Colonic mucosa (tissue), 4 donors: ENCODE measurements at regions not wholly inside any gene's neighbourhood (a gene's known extent, or its start where the extent isn't known, plus 50 kb on each side); places are given as distances from the start of the nearest gene placed in this dataset.

Experiments used
- DNase-seq: peaks from one replicate; pipeline ENCODE4 v3.0.0-alpha.2; 2020
- H3K27ac ChIP-seq: fragments of 200-600 bp; one replicate; pipeline ENCODE4 v1.8.0; 2021
- H3K27me3 ChIP-seq: fragments of 200-600 bp; one replicate; pipeline ENCODE4 v1.8.0; 2021
- H3K36me3 ChIP-seq: fragments of 200-600 bp; one replicate; pipeline ENCODE4 v1.8.0; 2021
- H3K4me1 ChIP-seq: fragments of 200-600 bp; one replicate; pipeline ENCODE4 v1.8.0; 2021; ENCODE audit warnings: mild to moderate bottlenecking
- H3K4me3 ChIP-seq: fragments of 200-600 bp; one replicate; pipeline ENCODE4 v1.8.0; 2021
- H3K9ac ChIP-seq, 2 donors: one replicate each; pipeline ENCODE4 v1.7.0; 2013; ENCODE audit warnings: control low read depth in 2 of 2, low read depth in 2 of 2, low read length in 2 of 2
- H3K9me3 ChIP-seq: fragments of 200-600 bp; one replicate; pipeline ENCODE4 v1.8.0; 2021
- intact Hi-C: fragments of 100-400 bp; cut with DNase I; formaldehyde crosslinking; loops from one replicate; pipeline ENCODE4 v1.14.1; 2022
- TF ChIP-seq, protein P1 (sequence below): fragments of 200-600 bp; IDR thresholded peaks from one replicate; pipeline ENCODE4 v1.8.0; 2022; ENCODE audit warnings: antibody characterized with exemption, mild to moderate bottlenecking
- donor health status: healthy.
- donor health status: DM: no; HTN: no; CAD: no.
- donor health status: DM: no; HTN: no; CAD: no.

DNA sequence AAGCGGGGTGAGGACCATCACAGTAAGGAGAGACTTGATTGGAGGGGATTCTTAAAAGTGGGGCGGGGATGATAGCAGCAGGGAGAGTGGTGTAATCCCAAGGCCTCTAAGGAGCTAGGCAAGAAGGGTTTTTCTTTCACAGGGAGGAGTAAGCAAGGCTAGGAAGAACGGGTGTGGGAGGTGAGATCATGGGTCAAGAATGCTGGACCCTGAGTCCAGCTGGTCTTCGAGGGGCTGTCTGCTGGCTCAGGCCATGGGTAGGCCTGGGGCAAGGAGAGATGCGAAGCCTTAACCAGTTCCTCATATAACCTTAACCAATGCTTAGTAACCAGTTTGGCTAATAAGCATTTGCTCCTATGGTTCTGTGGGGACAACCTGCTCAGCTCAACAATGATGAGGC is 599.1 kb downstream of the NPHP4 start:
- Histone ChIP-seq H3K9ac (no peak overlapping the region), H3K4me1 (no peaks in the 10 kb centered on the region), H3K27ac (no peak overlapping the region), H3K36me3 (no peaks in the 10 kb centered on the region), H3K9me3 (no peaks in the 10 kb centered on the region), H3K27me3 (no peaks in the 10 kb centered on the region), H3K4me3 (no peak overlapping the region)
- no peak for DNase-seq
- intact Hi-C loops: no loop called here
- TF ChIP-seq, protein P1, sequence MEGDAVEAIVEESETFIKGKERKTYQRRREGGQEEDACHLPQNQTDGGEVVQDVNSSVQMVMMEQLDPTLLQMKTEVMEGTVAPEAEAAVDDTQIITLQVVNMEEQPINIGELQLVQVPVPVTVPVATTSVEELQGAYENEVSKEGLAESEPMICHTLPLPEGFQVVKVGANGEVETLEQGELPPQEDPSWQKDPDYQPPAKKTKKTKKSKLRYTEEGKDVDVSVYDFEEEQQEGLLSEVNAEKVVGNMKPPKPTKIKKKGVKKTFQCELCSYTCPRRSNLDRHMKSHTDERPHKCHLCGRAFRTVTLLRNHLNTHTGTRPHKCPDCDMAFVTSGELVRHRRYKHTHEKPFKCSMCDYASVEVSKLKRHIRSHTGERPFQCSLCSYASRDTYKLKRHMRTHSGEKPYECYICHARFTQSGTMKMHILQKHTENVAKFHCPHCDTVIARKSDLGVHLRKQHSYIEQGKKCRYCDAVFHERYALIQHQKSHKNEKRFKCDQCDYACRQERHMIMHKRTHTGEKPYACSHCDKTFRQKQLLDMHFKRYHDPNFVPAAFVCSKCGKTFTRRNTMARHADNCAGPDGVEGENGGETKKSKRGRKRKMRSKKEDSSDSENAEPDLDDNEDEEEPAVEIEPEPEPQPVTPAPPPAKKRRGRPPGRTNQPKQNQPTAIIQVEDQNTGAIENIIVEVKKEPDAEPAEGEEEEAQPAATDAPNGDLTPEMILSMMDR: no peak

GRCh38 chr1:5391725-5392124 is 600.5 kb downstream of the NPHP4 start:
- Histone ChIP-seq H3K4me3 (no peak overlapping the region), H3K4me1 (no peaks in the 10 kb centered on the region), H3K27ac (no peak overlapping the region), H3K27me3 (no peaks in the 10 kb centered on the region), H3K9me3 (no peaks in the 10 kb centered on the region), H3K9ac (no peak overlapping the region), H3K36me3 (no peaks in the 10 kb centered on the region)
- intact Hi-C loops: no loop called here
- TF ChIP-seq, protein P1: no peak
- no peak for DNase-seq

DNA sequence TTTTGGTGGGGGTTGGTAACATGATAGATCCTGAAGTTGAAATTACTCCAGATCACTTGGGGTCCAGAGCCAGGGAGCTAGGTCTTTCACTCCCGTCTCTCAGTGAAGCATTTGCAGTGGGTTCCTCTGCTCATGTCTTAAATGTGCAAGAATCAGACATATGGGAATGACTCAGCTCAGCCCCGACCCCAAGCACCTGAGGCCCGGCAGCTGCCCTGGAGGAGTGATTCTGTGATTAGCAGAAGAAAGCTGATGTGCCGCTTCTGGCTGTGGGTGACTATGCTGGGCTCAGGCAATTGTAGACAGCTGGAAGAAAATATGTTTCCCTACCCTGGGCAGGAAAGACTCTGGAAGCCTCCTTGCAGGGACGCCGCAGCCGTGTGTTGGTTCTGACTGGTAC is 601.7 kb downstream of the NPHP4 start:
- H3K36me3 ChIP-seq: no peaks in the 10 kb centered on the region
- DNase-seq: no peak
- no peaks in the 10 kb centered on the region for H3K9me3 ChIP-seq
- TF ChIP-seq, protein P1: no peak
- H3K9ac ChIP-seq: no peak overlapping the region
- intact Hi-C loops: no loop called here
- no peak overlapping the region for H3K27ac ChIP-seq
- H3K27me3 ChIP-seq: no peaks in the 10 kb centered on the region
- H3K4me3 ChIP-seq: no peak overlapping the region
- H3K4me1 ChIP-seq: no peaks in the 10 kb centered on the region

DNA sequence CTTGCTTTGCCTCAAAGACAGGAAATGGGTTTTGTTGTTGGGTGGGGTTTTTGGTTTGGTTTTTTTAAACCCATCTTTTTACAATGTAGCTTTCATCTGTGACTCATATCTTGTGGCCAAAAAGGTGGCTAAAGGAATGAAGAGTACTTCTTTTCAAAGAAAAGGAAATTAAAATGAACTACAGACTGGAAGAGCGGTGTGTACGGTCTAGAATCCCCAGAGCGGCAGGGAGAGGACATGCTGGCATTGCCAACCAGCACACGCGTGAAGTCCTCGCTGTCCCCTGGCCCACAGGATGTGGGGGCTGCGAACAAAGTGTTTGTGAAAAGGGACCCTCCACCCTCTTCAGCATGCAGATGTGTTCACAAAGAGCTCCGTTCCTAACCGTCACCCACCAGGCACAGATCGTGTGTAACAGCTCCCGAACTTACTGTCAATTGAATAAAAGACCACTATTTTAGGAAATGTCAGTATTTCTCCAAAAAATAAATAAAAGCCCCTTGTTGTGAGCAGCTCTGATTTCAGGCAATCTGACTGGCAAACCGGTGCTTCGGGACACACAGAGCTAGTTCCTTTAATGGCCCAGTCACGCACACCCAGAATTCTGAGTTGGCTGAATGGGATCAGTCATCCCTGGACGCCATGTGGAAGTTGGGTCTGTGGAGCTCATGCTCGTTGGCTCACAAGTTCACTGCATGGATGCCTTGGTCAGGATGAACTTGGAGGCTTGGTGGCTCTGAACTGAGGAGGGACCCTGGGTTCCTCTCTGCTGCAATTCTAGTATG is 602.9 kb downstream of the NPHP4 start:
- Histone ChIP-seq H3K27ac (no peak overlapping the region), H3K27me3 (no peaks in the 10 kb centered on the region), H3K9me3 (no peaks in the 10 kb centered on the region), H3K9ac (no peak overlapping the region), H3K4me1 (no peaks in the 10 kb centered on the region), H3K36me3 (no peaks in the 10 kb centered on the region), H3K4me3 (no peak overlapping the region)
- TF ChIP-seq, protein P1: no peak
- DNase-seq: no peak
- intact Hi-C loops: no loop called here

GRCh38 chr1:5388622-5389021 is 603.6 kb downstream of the NPHP4 start:
- H3K27me3 ChIP-seq: no peaks in the 10 kb centered on the region
- TF ChIP-seq, protein P1: no peak
- DNase-seq: no peak
- no peaks in the 10 kb centered on the region for H3K4me1 ChIP-seq
- no peak overlapping the region for H3K9ac ChIP-seq
- H3K27ac ChIP-seq: no peak overlapping the region
- H3K9me3 ChIP-seq: no peaks in the 10 kb centered on the region
- no peaks in the 10 kb centered on the region for H3K36me3 ChIP-seq
- no peak overlapping the region for H3K4me3 ChIP-seq
- intact Hi-C loops: no loop called here
